ENCODE measurements at regions not wholly inside any gene's neighbourhood (a gene's known extent, or its start where the extent isn't known, plus 50 kb on each side); places are given as distances from the start of the nearest gene placed in this dataset.

DNA sequence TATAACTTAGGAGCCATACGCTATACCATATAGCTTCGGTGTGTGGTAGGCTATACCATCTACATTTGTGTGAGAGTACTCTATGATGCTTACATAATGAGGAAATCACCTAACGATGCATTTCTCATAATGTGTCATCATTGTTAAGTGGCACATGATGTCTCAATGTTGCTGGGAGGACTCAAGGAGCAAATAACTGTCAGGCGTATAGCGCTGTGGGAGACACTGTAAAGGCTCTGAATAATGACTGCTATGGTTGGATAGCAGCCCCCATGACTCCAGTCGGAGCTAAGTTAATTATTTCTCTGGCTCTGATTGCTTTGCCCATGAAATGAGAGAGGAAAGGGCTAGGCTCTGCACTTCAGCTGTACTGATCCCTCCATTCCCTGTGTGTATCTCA, 197.2 kb downstream of the RGS9 start:
- H3K4me3 ChIP-seq (ENCODE audit: low read depth, low read length): no peak overlapping the region
- TF ChIP-seq, protein P1, sequence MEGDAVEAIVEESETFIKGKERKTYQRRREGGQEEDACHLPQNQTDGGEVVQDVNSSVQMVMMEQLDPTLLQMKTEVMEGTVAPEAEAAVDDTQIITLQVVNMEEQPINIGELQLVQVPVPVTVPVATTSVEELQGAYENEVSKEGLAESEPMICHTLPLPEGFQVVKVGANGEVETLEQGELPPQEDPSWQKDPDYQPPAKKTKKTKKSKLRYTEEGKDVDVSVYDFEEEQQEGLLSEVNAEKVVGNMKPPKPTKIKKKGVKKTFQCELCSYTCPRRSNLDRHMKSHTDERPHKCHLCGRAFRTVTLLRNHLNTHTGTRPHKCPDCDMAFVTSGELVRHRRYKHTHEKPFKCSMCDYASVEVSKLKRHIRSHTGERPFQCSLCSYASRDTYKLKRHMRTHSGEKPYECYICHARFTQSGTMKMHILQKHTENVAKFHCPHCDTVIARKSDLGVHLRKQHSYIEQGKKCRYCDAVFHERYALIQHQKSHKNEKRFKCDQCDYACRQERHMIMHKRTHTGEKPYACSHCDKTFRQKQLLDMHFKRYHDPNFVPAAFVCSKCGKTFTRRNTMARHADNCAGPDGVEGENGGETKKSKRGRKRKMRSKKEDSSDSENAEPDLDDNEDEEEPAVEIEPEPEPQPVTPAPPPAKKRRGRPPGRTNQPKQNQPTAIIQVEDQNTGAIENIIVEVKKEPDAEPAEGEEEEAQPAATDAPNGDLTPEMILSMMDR (IDR thresholded peaks at IDR 0.05; ENCODE audit: low read depth, low read length): no peak

DNA sequence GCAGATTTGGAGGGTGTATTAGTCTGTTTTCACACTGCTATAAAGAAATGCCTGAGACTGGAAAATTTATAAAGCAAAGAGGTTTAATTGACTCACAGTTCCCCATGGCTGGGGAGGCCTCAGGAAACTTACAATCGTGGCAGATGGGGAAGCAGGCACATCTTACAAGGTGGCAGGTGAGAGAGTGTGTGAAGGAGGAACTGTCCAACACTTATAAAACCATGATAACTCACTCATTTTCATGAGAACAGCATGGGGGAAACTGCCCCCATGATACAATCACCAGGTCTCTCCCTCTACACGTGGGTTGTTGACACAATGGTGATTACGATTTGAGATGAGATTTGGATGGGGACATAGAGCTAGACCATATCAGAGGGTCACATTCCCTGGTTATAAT, 195.6 kb downstream of the RGS9 start:
- no peak overlapping the region for H3K4me3 ChIP-seq (ENCODE audit: low read depth, low read length)
- TF ChIP-seq, protein P1 (IDR thresholded peaks at IDR 0.05; ENCODE audit: low read depth, low read length): no peak

DNA sequence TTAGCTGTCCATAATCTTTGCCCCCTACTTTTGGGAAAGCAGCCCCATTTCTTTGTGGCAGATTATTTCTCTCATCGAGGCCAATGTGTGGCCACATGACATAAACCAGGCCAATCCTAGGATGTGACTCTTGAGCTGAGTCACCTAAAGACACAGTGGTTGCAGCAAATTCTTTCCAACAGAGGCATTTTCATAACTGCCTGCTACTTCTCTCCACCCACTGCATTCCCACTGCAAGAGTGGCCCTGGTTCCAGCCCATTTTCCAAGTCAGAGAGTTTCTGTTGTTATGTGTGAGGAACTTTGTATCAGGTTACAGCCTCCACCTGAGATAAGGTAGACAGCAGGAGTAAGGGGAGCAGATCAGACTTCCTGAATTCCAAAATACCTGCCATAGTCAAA, 195.2 kb downstream of the RGS9 start:
- H3K4me3 ChIP-seq (ENCODE audit: low read depth, low read length): no peak overlapping the region
- TF ChIP-seq, protein P1 (IDR thresholded peaks at IDR 0.05; ENCODE audit: low read depth, low read length): no peak

DNA sequence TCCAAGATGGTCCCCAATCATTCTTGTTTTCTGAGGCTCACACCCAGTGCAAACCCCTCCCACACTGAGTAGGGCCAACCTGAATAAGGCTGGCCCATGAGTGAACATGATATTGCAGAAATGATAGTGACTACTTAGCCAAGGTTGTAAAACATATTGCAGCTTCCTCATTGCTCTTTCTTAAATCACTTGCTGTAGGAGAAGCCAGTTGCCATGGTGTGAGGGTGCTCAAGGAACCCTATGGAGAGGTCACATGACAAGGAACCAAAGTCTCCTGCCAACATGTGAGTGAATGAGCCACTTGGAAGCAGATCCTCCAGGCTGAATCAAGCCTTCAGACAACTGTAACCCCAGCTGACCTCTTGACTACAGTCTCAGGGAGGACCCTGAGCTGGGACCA, 191.4 kb downstream of the RGS9 start:
- TF ChIP-seq, protein P1 (IDR thresholded peaks at IDR 0.05; ENCODE audit: low read depth, low read length): no peak
- no peak overlapping the region for H3K4me3 ChIP-seq (ENCODE audit: low read depth, low read length)

DNA sequence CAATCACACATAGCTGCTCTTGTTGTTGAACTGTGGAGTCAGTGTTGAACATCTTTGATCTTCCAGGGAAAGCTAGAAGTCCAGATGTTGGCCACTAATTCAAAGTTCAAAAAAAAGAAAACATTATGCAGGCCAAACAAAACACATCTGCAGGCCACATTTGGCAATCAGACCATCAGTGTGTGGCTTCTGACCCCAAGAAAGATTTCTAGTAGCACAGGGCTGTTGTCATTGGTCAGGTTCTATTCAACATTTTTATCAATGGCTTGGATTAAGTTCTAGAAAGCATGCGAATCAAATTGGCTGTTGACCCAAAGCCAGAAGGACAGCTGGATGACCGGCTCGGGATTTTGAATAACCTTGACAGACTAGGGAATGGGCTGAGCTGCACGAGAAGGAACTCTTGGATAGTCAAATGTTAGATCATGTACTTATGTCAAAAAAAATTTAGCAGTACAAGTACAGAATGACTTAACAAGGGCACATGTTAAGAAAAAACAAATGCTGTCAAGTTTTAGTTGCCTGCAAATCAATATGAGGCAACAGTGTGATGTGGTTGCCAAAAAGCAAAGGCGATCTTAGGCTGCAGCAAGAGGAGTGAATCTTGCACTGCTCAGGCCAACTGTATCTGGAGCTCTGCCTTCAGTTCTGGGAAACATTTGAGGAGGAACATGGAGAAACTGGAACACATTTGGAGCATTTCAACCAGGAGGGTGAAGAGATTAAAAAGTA, 187.6 kb downstream of the RGS9 start:
- H3K4me3 ChIP-seq (ENCODE audit: low read depth, low read length): no peak overlapping the region
- TF ChIP-seq, protein P1 (IDR thresholded peaks at IDR 0.05; ENCODE audit: low read depth, low read length): no peak

DNA sequence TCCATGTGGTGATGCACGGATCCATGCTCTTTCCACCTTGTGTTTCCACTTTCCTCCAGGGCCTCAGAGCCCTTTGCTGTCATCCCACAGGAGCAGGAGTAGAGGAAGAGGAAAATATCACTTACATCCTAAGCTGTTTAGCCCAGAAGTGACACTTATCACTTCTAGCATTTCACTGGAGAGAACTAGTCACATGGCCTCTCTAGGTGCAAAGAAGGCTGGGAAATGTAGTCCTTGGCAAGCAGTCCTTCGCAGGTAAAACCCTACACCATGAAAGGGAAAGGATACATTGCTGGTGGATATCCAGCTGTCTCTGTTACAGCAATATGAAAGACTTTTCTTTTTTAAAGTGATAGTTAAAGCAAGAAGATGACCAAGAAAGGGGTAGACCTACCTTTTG, 185.9 kb downstream of the RGS9 start:
- TF ChIP-seq, protein P1 (IDR thresholded peaks at IDR 0.05; ENCODE audit: low read depth, low read length): no peak
- no peak overlapping the region for H3K4me3 ChIP-seq (ENCODE audit: low read depth, low read length)

DNA sequence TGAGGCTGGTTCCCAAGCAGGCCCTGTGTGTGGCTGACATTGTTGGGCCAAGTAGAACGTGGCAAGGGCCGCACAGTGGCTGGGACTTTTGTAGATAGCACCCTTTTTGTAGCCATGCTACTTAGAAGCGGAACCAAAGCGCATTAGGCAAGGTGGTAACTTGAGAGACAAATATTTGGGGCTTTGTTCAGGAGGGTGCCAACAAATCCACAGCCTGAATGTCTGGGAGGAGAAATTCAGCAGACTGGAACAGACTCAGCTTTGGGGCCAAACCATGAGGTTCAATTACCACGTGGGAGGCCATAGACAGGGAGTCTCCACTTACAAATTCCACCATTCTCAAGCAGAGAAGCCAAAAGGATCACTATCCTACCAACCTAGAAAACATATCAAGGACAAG, 183.7 kb downstream of the RGS9 start:
- no peak overlapping the region for H3K4me3 ChIP-seq (ENCODE audit: low read depth, low read length)
- TF ChIP-seq, protein P1 (IDR thresholded peaks at IDR 0.05; ENCODE audit: low read depth, low read length): no peak
